OCI-LY7 (cell line): ENCODE measurements at regions not wholly inside any gene's neighbourhood (a gene's known extent, or its start where the extent isn't known, plus 50 kb on each side); places are given as distances from the start of the nearest gene placed in this dataset.

ENCODE experiments used
- BruUV-seq: library from RNA; stranded (reverse); fragments of 400-500 nt; replicated peaks from 2 replicates; lab custom pipeline; 2021; lab: Mats Ljungman, UMichigan
- CTCF ChIA-PET: fragments of 300-600 bp; sonication (Branson Sonifier 250); formaldehyde crosslinking; loops from one replicate; lab custom pipeline; 2022; ENCODE audit warnings: antibody characterized with exemption; ENCODE audit not compliant: unreplicated experiment; lab: Charles Lee
- POLR2A ChIA-PET: fragments of 300-600 bp; sonication (Branson Sonifier 250); formaldehyde crosslinking; loops from one replicate; lab custom pipeline; 2022; ENCODE audit warnings: antibody characterized with exemption; lab: Charles Lee
- DNase-seq: peaks from one replicate; pipeline ENCODE4 v3.0.0-alpha.2; 2015; ENCODE audit warnings: low spot score
- H2AFZ ChIP-seq: fragments of 200-600 bp; sonication (generic), shearing (Covaris generic); 2 replicates; pipeline ENCODE4 v1.6.1; 2014; ENCODE audit warnings: mild to moderate bottlenecking, antibody characterized with exemption, low read length, moderate library complexity
- H3K27ac ChIP-seq: fragments of 200-600 bp; sonication (generic); 2 replicates; pipeline ENCODE4 v1.5.1; 2014; ENCODE audit warnings: mixed run types, low read depth, mild to moderate bottlenecking, moderate library complexity, low read length, inconsistent platforms; ENCODE audit not compliant: poor library complexity, severe bottlenecking
- H3K36me3 ChIP-seq: fragments of 200-600 bp; sonication (generic); 2 replicates; pipeline ENCODE4 v1.6.1; 2014; ENCODE audit warnings: mild to moderate bottlenecking, antibody characterized with exemption, low read length, moderate library complexity, mixed read lengths; ENCODE audit not compliant: insufficient read depth
- H3K4me1 ChIP-seq: fragments of 200-600 bp; sonication (generic); 2 replicates; pipeline ENCODE4 v1.5.1; 2014; ENCODE audit warnings: mild to moderate bottlenecking, low read length; ENCODE audit not compliant: insufficient read depth, poor library complexity, severe bottlenecking
- H3K4me2 ChIP-seq: fragments of 200-600 bp; sonication (generic); 2 replicates; pipeline ENCODE4 v1.6.1; 2014; ENCODE audit warnings: mild to moderate bottlenecking, low read length
- H3K4me3 ChIP-seq: fragments of 200-600 bp; sonication (generic); 2 replicates; pipeline ENCODE4 v1.5.1; 2014; ENCODE audit warnings: mild to moderate bottlenecking, low read depth, low read length; ENCODE audit not compliant: poor library complexity, severe bottlenecking
- H3K79me2 ChIP-seq: fragments of 200-600 bp; sonication (generic); 2 replicates; pipeline ENCODE4 v1.6.1; 2016; ENCODE audit warnings: low read depth, mild to moderate bottlenecking, low read length, moderate library complexity, mixed read lengths; ENCODE audit not compliant: insufficient read depth
- H3K9me2 ChIP-seq: fragments of 200-600 bp; sonication (generic); 2 replicates; pipeline ENCODE4 v1.6.1; 2016; ENCODE audit warnings: mild to moderate bottlenecking, low read length, mixed read lengths; ENCODE audit not compliant: insufficient read depth
- H3K9me3 ChIP-seq: fragments of 200-600 bp; sonication (generic); 2 replicates; pipeline ENCODE4 v1.6.1; 2014; ENCODE audit warnings: mild to moderate bottlenecking, mixed run types, low read length, mixed read lengths
- H4K20me1 ChIP-seq: fragments of 200-600 bp; sonication (generic); 2 replicates; pipeline ENCODE4 v1.6.1; 2014; ENCODE audit warnings: mild to moderate bottlenecking, antibody characterized with exemption, low read length, moderate library complexity, mixed read lengths; ENCODE audit not compliant: insufficient read depth
- CTCF ChIP-seq: fragments of 200-600 bp; sonication (generic); conservative IDR thresholded peaks from 2 replicates; pipeline ENCODE4 v1.5.1; 2014; ENCODE audit warnings: mild to moderate bottlenecking, antibody characterized with exemption, low read length, moderate library complexity, mixed read lengths
- EZH2phosphoT487 ChIP-seq: fragments of 200-600 bp; sonication (generic); IDR thresholded peaks from 2 replicates; pipeline ENCODE4 v1.6.1; 2018; ENCODE audit warnings: low read depth, borderline replicate concordance, mild to moderate bottlenecking, mixed run types, antibody characterized with exemption, low read length, moderate library complexity, mixed read lengths
- intact Hi-C: fragments of 100-400 bp; cut with micrococcal nuclease; formaldehyde crosslinking; loops from one replicate; pipeline ENCODE4 v1.10.0; 2022; ENCODE audit not compliant: unreplicated experiment

- Histone ChIP-seq H3K4me3 (no peak overlapping the region), H3K9me3 (no peaks in the 10 kb centered on the region), H3K4me1 (no peaks in the 10 kb centered on the region), H3K9me2 (no peaks in the 10 kb centered on the region), H3K36me3 (no peaks in the 10 kb centered on the region), H3K4me2 (no peak overlapping the region), H3K27ac (no peak overlapping the region), H4K20me1 (no peaks in the 10 kb centered on the region), H2AFZ (no peak overlapping the region), H3K79me2 (no peaks in the 10 kb centered on the region)
- ChIA-PET POLR2A (interaction anchor here (0.6 kb wide), 1 partner anchor 15 kb away, joined by 3 read pairs; no protein-coding TSS in a partner anchor), CTCF (no interaction called here)
- BruUV-seq: no TSS peak
- DNase-seq: no peak
- intact Hi-C loops: no loop called here
- no peak for TF ChIP-seq EZH2phosphoT487
- no peak for TF ChIP-seq CTCF
These were observed 201.6 kb downstream of the PTPRU start for GRCh38 chr1:29437946-29438345.

DNA sequence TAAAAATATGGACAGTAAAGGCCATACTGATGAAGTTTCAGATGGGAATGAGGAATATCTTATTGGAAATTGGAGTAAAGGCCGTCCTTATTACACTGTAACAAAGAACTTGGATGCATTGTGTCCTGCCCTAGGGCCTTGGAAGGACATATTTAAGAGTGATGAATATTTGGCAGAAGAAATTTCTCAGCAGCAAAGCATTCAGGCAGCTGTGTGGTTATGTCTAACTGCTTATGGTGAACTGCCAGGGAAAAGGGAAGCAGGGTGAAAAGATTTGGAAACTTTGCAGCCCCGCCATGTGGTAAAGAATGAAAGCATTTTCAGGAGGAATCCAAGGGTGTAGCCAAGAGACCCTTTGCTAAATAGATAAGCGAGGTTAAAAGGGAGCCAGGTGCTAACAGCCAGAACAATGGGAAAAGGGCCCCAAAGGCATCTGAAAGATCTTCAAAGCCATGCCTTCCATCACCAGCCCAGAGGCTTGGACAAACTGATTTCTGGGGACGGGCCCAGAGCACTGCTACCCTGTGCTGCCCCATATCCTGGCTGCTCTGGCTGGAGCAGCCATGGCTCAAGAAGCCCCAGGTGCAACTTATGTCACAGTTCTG is 200.0 kb downstream of the PTPRU start:
- no TSS peak for BruUV-seq
- Histone ChIP-seq H2AFZ (no peak overlapping the region), H3K9me3 (no peaks in the 10 kb centered on the region), H3K4me1 (no peaks in the 10 kb centered on the region), H4K20me1 (no peaks in the 10 kb centered on the region), H3K36me3 (no peaks in the 10 kb centered on the region), H3K27ac (no peak overlapping the region), H3K4me2 (no peak overlapping the region), H3K9me2 (no peaks in the 10 kb centered on the region), H3K4me3 (no peak overlapping the region), H3K79me2 (no peaks in the 10 kb centered on the region)
- intact Hi-C loops: no loop called here
- ChIA-PET CTCF (no interaction called here), POLR2A (no interaction called here)
- DNase-seq: no peak
- TF ChIP-seq CTCF (no peak), EZH2phosphoT487 (no peak)

DNA sequence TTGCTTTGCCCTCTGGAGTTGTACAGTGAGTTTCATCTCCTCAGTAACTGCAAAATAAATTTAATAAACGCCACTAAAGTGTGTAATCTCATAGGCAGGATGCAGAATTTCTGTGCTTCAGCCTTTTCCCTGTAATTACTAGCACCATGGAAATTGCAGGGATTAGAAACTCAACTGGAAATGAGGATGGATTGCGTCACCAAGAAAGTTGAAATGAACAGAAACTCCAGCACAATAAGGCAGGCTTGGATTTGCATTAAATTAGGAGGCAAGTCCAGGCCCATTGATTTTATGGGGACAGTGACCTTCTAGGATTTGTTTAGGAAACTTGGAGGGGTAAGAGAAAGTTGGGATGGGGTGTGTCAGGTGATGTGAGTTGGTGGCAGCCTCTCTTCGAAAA is 197.5 kb downstream of the PTPRU start:
- intact Hi-C loops: no loop called here
- H3K4me3 ChIP-seq: no peak overlapping the region
- no peaks in the 10 kb centered on the region for H3K36me3 ChIP-seq
- no peak overlapping the region for H3K27ac ChIP-seq
- no peaks in the 10 kb centered on the region for H4K20me1 ChIP-seq
- no peaks in the 10 kb centered on the region for H3K4me1 ChIP-seq
- ChIA-PET CTCF (no interaction called here), POLR2A (no interaction called here)
- no peak overlapping the region for H2AFZ ChIP-seq
- no peak overlapping the region for H3K4me2 ChIP-seq
- no TSS peak for BruUV-seq
- H3K79me2 ChIP-seq: no peaks in the 10 kb centered on the region
- no peak for TF ChIP-seq CTCF
- TF ChIP-seq EZH2phosphoT487: no peak
- DNase-seq: no peak
- no peaks in the 10 kb centered on the region for H3K9me3 ChIP-seq
- no peaks in the 10 kb centered on the region for H3K9me2 ChIP-seq
